RWPE2 (cell line): ENCODE measurements at regions not wholly inside any gene's neighbourhood (a gene's known extent, or its start where the extent isn't known, plus 50 kb on each side); places are given as distances from the start of the nearest gene placed in this dataset.

Experiments used
- ATAC-seq: fragments of 200-7000 bp; cut with Tn5 transposase; 3 replicates; pipeline ENCODE4 v1.9.1; 2021; ENCODE audit warnings: low read depth
- DNase-seq: peaks from one replicate; pipeline ENCODE4 v3.0.0-alpha.2; 2020; ENCODE audit warnings: low spot score
- H3K27ac ChIP-seq: fragments of 450-650 bp; 2 replicates; pipeline ENCODE4 v1.5.1; 2017; ENCODE audit warnings: mild to moderate bottlenecking; ENCODE audit not compliant: poor library complexity, severe bottlenecking
- H3K27me3 ChIP-seq: fragments of 250-450 bp; sonication (Bioruptor Pico); 2 replicates; pipeline ENCODE4 v1.5.1; 2021; ENCODE audit warnings: mild to moderate bottlenecking, moderate library complexity; ENCODE audit not compliant: insufficient read depth, poor library complexity, severe bottlenecking
- H3K36me3 ChIP-seq: fragments of 250-450 bp; sonication (Bioruptor Pico); 2 replicates; pipeline ENCODE4 v1.5.1; 2020; ENCODE audit warnings: low read depth, mild to moderate bottlenecking, moderate library complexity
- H3K4me1 ChIP-seq: fragments of 250-450 bp; sonication (Bioruptor Pico); 2 replicates; pipeline ENCODE4 v1.5.1; 2021; ENCODE audit warnings: mild to moderate bottlenecking, moderate library complexity; ENCODE audit not compliant: insufficient read depth, poor library complexity, severe bottlenecking
- H3K4me3 ChIP-seq: fragments of 250-450 bp; sonication (Bioruptor Pico); 2 replicates; pipeline ENCODE4 v1.5.1; 2021; ENCODE audit warnings: mild to moderate bottlenecking, moderate library complexity; ENCODE audit not compliant: severe bottlenecking
- H3K9me3 ChIP-seq: fragments of 250-450 bp; sonication (Bioruptor Pico); 2 replicates; pipeline ENCODE4 v1.5.1; 2021; ENCODE audit warnings: mild to moderate bottlenecking, moderate library complexity; ENCODE audit not compliant: severe bottlenecking
- CTCF ChIP-seq: fragments of 450-650 bp; IDR thresholded peaks from one replicate; pipeline ENCODE4 v1.5.1; 2017; ENCODE audit warnings: mild to moderate bottlenecking, moderate library complexity; ENCODE audit not compliant: poor library complexity, severe bottlenecking

- no peaks in the 10 kb centered on the region for H3K9me3 ChIP-seq
- no peak overlapping the region for H3K4me3 ChIP-seq
- no peaks in the 10 kb centered on the region for H3K4me1 ChIP-seq
- DNase-seq, result no peak
- no peak for TF ChIP-seq CTCF
- peaks cover 97% of the 10 kb centered on the region for H3K27me3 ChIP-seq
- H3K36me3 ChIP-seq, result no peaks in the 10 kb centered on the region
- ATAC-seq, result peak; percentile 35; the same call in 1 of the 3 replicates
- no peak overlapping the region for H3K27ac ChIP-seq
These were observed 317.3 kb upstream of the CDH4 start for GRCh38 chr20:60934724-60935123.

DNA sequence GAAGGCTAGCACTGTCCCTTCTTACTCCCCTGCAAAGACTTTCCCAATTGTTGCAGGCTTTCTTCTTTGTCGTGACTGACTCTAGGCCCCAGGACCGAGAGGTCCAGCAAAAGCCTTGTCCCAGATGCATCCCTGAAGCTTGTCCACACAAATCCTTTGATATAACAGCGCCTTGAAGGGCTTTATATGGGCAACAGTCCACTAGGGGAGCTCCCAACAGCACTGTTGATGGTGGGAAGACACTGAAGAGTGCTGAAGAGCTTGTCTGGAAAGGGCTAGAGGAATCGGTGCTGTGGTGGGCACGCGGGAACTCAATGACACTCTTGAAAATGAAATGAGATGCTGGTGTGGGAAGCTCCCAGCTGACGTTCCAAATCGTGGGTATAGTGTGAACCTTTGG is 316.1 kb upstream of the CDH4 start:
- no peak overlapping the region for H3K27ac ChIP-seq
- peak; percentile 35; the same call in 2 of the 3 replicates for ATAC-seq
- TF ChIP-seq CTCF, result peak; percentile 31
- no peak for DNase-seq
- no peaks in the 10 kb centered on the region for H3K4me1 ChIP-seq
- H3K4me3 ChIP-seq, result no peak overlapping the region
- H3K9me3 ChIP-seq, result no peaks in the 10 kb centered on the region
- H3K27me3 ChIP-seq, result peaks cover 91% of the 10 kb centered on the region
- no peaks in the 10 kb centered on the region for H3K36me3 ChIP-seq

GRCh38 chr20:60937585-60937984 is 314.5 kb upstream of the CDH4 start:
- peaks cover 85% of the 10 kb centered on the region for H3K27me3 ChIP-seq
- no peak overlapping the region for H3K27ac ChIP-seq
- no peak overlapping the region for H3K4me3 ChIP-seq
- no peaks in the 10 kb centered on the region for H3K4me1 ChIP-seq
- no peaks in the 10 kb centered on the region for H3K9me3 ChIP-seq
- DNase-seq (no peak), ATAC-seq (no peak)
- no peaks in the 10 kb centered on the region for H3K36me3 ChIP-seq
- TF ChIP-seq CTCF, result no peak

- ATAC-seq, result no peak
- DNase-seq, result no peak
- H3K27me3 ChIP-seq, result peaks cover 83% of the 10 kb centered on the region
These were observed 310.7 kb upstream of the CDH4 start for GRCh38 chr20:60941379-60941778.

More at GRCh38 chr20:60941379-60941778, 310.7 kb upstream of the CDH4 start:
- H3K27ac ChIP-seq, result no peak overlapping the region
- H3K9me3 ChIP-seq, result no peaks in the 10 kb centered on the region
- H3K36me3 ChIP-seq, result no peaks in the 10 kb centered on the region
- no peaks in the 10 kb centered on the region for H3K4me1 ChIP-seq
- no peak overlapping the region for H3K4me3 ChIP-seq
- no peak for TF ChIP-seq CTCF
